ENCODE measurements at regions not wholly inside any gene's neighbourhood (a gene's known extent, or its start where the extent isn't known, plus 50 kb on each side); places are given as distances from the start of the nearest gene placed in this dataset.
"Not testable (repeated sequence)": the region's sequence is repeated elsewhere in the genome, so short reads cannot be mapped to it uniquely, and the experiment has no call there.

DNA sequence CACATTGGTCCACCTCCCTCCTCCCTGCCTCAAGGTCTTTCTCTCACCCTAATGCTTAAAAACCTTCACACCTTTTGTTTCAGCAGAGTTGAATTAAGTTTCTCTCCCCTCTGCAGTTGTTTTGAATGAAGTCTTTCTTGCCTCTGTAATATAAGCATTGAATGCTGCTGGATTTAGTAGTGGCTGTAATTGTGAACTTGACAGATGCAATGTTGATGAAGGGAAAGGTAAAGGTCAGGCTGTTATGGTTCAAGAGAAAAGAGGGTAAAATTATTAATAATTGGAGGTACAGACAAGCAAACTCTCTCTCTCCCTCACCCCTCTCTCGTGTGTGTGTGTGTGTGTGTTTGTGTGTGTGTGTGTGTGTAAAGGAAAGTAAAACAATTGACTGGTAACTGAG, 509.8 kb downstream of the AMY1C start:
- intact Hi-C loops (cut with micrococcal nuclease; ENCODE audit: unreplicated experiment) (no loop called here), in situ Hi-C loops (cut with MboI) (no loop called here)
- FAIRE-seq = no peak
- Histone ChIP-seq H3K4me1 (ENCODE audit: control insufficient read depth, insufficient read depth, low read length) (no peaks in the 10 kb centered on the region), H3K36me3 (ENCODE audit: control insufficient read depth in 2 of 2, insufficient read depth in 2 of 2, low read length in 1 of 2) (no peaks in the 10 kb centered on the region), H3K4me2 (ENCODE audit: control insufficient read depth, insufficient read depth) (no peak overlapping the region), H3K4me3 (no peak overlapping the region), H2AFZ (ENCODE audit: control insufficient read depth, low read depth, low read length) (no peak overlapping the region), H3K9ac (ENCODE audit: control insufficient read depth, insufficient read depth, low read length) (no peak overlapping the region), H4K20me1 (ENCODE audit: control insufficient read depth, insufficient read depth) (no peaks in the 10 kb centered on the region), H3K9me3 (replicated peaks; ENCODE audit: control insufficient read depth, insufficient read depth, low read length) (no peaks in the 10 kb centered on the region), H3K27me3 (replicated peaks in 1 of 2; ENCODE audit: control insufficient read depth in 2 of 2, insufficient read depth in 2 of 2, low read length in 1 of 2) (no peaks in the 10 kb centered on the region), H3K79me2 (ENCODE audit: control insufficient read depth, insufficient read depth, low read length) (no peaks in the 10 kb centered on the region), H3K27ac (ENCODE audit: control insufficient read depth, insufficient read depth) (no peak overlapping the region)
- CTCF ChIA-PET = no interaction called here
- TF ChIP-seq FOXK2 (IDR thresholded peaks at IDR 0.05) (no peak), GATAD2B (conservative IDR thresholded peaks at IDR 0.05; ENCODE audit: low read depth) (no peak), EED (IDR thresholded peaks at IDR 0.05; ENCODE audit: low read depth) (no peak), SREBF2 (IDR thresholded peaks at IDR 0.05; ENCODE audit: low read length) (no peak), HDAC6 (IDR thresholded peaks at IDR 0.05; ENCODE audit: unreplicated experiment) (no peak), NR2C2 (IDR thresholded peaks at IDR 0.05; ENCODE audit: borderline replicate concordance, control insufficient read depth, insufficient read length, low read depth) (no peak), MEF2A (IDR thresholded peaks at IDR 0.05; ENCODE audit: insufficient read depth, low read depth, low read length) (no peak), PAX8 (IDR thresholded peaks at IDR 0.05) (no peak), KAT2A (conservative IDR thresholded peaks at IDR 0.05; ENCODE audit: control insufficient read depth, low read depth, low read length) (no peak), ZSCAN29 (IDR thresholded peaks at IDR 0.05) (no peak), SUZ12 (IDR thresholded peaks at IDR 0.05; ENCODE audit: unreplicated experiment) (no peak), ETV6 (conservative IDR thresholded peaks at IDR 0.05 in 1 of 2, IDR thresholded peaks at IDR 0.05 in 1 of 2; ENCODE audit: borderline replicate concordance in 1 of 2, low read depth in 1 of 2) (no peak), ASH2L (IDR thresholded peaks at IDR 0.05; ENCODE audit: borderline replicate concordance, low read depth) (no peak)
- TF ChIP-seq, protein P1, sequence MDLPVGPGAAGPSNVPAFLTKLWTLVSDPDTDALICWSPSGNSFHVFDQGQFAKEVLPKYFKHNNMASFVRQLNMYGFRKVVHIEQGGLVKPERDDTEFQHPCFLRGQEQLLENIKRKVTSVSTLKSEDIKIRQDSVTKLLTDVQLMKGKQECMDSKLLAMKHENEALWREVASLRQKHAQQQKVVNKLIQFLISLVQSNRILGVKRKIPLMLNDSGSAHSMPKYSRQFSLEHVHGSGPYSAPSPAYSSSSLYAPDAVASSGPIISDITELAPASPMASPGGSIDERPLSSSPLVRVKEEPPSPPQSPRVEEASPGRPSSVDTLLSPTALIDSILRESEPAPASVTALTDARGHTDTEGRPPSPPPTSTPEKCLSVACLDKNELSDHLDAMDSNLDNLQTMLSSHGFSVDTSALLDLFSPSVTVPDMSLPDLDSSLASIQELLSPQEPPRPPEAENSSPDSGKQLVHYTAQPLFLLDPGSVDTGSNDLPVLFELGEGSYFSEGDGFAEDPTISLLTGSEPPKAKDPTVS (IDR thresholded peaks at IDR 0.05; ENCODE audit: low read depth, low read length) = no peak
- TF ChIP-seq, protein P2, sequence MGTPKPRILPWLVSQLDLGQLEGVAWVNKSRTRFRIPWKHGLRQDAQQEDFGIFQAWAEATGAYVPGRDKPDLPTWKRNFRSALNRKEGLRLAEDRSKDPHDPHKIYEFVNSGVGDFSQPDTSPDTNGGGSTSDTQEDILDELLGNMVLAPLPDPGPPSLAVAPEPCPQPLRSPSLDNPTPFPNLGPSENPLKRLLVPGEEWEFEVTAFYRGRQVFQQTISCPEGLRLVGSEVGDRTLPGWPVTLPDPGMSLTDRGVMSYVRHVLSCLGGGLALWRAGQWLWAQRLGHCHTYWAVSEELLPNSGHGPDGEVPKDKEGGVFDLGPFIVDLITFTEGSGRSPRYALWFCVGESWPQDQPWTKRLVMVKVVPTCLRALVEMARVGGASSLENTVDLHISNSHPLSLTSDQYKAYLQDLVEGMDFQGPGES (IDR thresholded peaks at IDR 0.05) = no peak
- WGBS (ENCODE audit: insufficient coverage, insufficient replicate concordance, low lambda C conversion rate, missing lambda C conversion rate) = 0% methylated on average over 1 of the region's 1 CpG
- no peak for DNase-seq (ENCODE audit: low read depth, low spot score)
- POLR2A ChIA-PET = no interaction called here
- RAD21 ChIA-PET (ENCODE audit: unreplicated experiment) = no interaction called here
- SMC1A ChIA-PET (ENCODE audit: uncharacterized antibody, unreplicated experiment) = no interaction called here
- no peak for ATAC-seq
- BruUV-seq (replicated peaks) = no TSS peak

DNA sequence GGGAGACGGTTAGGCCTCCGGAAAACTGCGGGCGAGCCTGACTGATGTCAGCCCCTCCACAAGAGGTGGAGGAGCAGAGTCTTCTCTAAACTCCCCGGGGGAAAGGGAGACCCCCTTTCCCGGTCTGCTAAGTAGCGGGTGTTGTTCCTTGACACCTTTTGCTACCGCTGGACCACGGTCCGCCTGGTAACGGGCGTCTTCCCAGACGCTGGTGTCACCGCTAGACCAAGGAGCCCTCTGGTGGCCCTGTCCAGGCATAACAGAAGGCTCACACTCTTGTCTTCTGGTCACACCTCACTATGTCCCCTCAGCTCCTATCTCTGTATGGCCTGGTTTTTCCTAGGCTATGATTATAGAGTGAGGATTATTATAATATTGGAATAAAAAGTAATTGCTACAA, 513.4 kb downstream of the AMY1C start:
- in situ Hi-C loops (cut with MboI); H3K27me3 ChIP-seq (replicated peaks in 1 of 2; ENCODE audit: control insufficient read depth in 2 of 2, insufficient read depth in 2 of 2, low read length in 1 of 2); H3K4me2 ChIP-seq (ENCODE audit: control insufficient read depth, insufficient read depth); H3K4me3 ChIP-seq; FAIRE-seq; H3K9me3 ChIP-seq (replicated peaks; ENCODE audit: control insufficient read depth, insufficient read depth, low read length); RAD21 ChIA-PET (ENCODE audit: unreplicated experiment); intact Hi-C loops (cut with micrococcal nuclease; ENCODE audit: unreplicated experiment); CTCF ChIA-PET; DNase-seq (ENCODE audit: low read depth, low spot score); H3K27ac ChIP-seq (ENCODE audit: control insufficient read depth, insufficient read depth); BruUV-seq (replicated peaks); POLR2A ChIA-PET; H2AFZ ChIP-seq (ENCODE audit: control insufficient read depth, low read depth, low read length); H3K9ac ChIP-seq (ENCODE audit: control insufficient read depth, insufficient read depth, low read length); H4K20me1 ChIP-seq (ENCODE audit: control insufficient read depth, insufficient read depth); H3K79me2 ChIP-seq (ENCODE audit: control insufficient read depth, insufficient read depth, low read length); H3K4me1 ChIP-seq (ENCODE audit: control insufficient read depth, insufficient read depth, low read length); ATAC-seq; SMC1A ChIA-PET (ENCODE audit: uncharacterized antibody, unreplicated experiment); H3K36me3 ChIP-seq (ENCODE audit: control insufficient read depth in 2 of 2, insufficient read depth in 2 of 2, low read length in 1 of 2): not testable (repeated sequence)
- 39% methylated on average over 14 of the region's 14 CpGs for WGBS (ENCODE audit: insufficient coverage, insufficient replicate concordance, low lambda C conversion rate, missing lambda C conversion rate)

Data from GM12878 (cell line).